GM23338 (cell line): ENCODE measurements at regions not wholly inside any gene's neighbourhood (a gene's known extent, or its start where the extent isn't known, plus 50 kb on each side); places are given as distances from the start of the nearest gene placed in this dataset.
A peak's percentile ranks its signal among the peaks of the same experiment; 100 is the strongest.

Experiments
- ATAC-seq: fragments of 200-7000 bp; cut with Tn5 transposase; 3 replicates; pipeline ENCODE4 v1.9.1; 2020
- DNase-seq: peaks from one replicate; pipeline ENCODE4 v3.0.0-alpha.2; 2015; ENCODE audit warnings: low spot score
- H2AFZ ChIP-seq: fragments of 200-600 bp; sonication (generic); 2 replicates; pipeline ENCODE4 v1.8.0; 2016; ENCODE audit warnings: antibody characterized with exemption, mild to moderate bottlenecking, moderate library complexity
- H3F3A ChIP-seq: fragments of 200-600 bp; sonication (generic); replicated peaks from 2 replicates; pipeline ENCODE4 v1.8.0; 2017; ENCODE audit warnings: antibody characterized with exemption, mixed run types, low read depth
- H3K27ac ChIP-seq: fragments of 200-600 bp; sonication (generic); 2 replicates; pipeline ENCODE4 v1.6.1; 2016; ENCODE audit warnings: low read depth
- H3K27me3 ChIP-seq: fragments of 200-600 bp; sonication (generic); 2 replicates; pipeline ENCODE4 v1.8.0; 2016; ENCODE audit warnings: mild to moderate bottlenecking, mixed run types, moderate library complexity; ENCODE audit not compliant: insufficient read depth
- H3K36me3 ChIP-seq: fragments of 200-600 bp; sonication (generic); 2 replicates; pipeline ENCODE4 v1.8.0; 2016; ENCODE audit warnings: mild to moderate bottlenecking; ENCODE audit not compliant: insufficient read depth
- H3K4me1 ChIP-seq: fragments of 200-600 bp; sonication (generic); 2 replicates; pipeline ENCODE4 v1.8.0; 2016; ENCODE audit warnings: mild to moderate bottlenecking, moderate library complexity; ENCODE audit not compliant: insufficient read depth
- H3K4me2 ChIP-seq: fragments of 200-600 bp; sonication (generic); 2 replicates; pipeline ENCODE4 v1.7.1; 2017; ENCODE audit warnings: mixed run types
- H3K4me3 ChIP-seq: fragments of 200-600 bp; sonication (generic); 2 replicates; pipeline ENCODE4 v1.6.1; 2016; ENCODE audit warnings: mixed run types
- H3K79me2 ChIP-seq: fragments of 200-600 bp; sonication (generic); replicated peaks from 2 replicates; pipeline ENCODE4 v1.8.0; 2017; ENCODE audit warnings: mild to moderate bottlenecking; ENCODE audit not compliant: insufficient read depth
- H3K9me2 ChIP-seq: fragments of 200-600 bp; sonication (generic); 2 replicates; pipeline ENCODE4 v1.8.0; 2017; ENCODE audit not compliant: insufficient read depth
- H4K20me1 ChIP-seq: fragments of 200-600 bp; sonication (generic); replicated peaks from 2 replicates; pipeline ENCODE4 v1.8.0; 2017; ENCODE audit warnings: mild to moderate bottlenecking; ENCODE audit not compliant: insufficient read depth
- H3K27ac Mint-ChIP-seq: 2 replicates; pipeline ENCODE4 v1.8.0; 2020; ENCODE audit warnings: inconsistent platforms, mild to moderate bottlenecking, moderate library complexity, mixed read lengths
- H3K27me3 Mint-ChIP-seq: 3 replicates; pipeline ENCODE4 v1.8.0; 2022; ENCODE audit warnings: low read depth, mild to moderate bottlenecking, moderate library complexity, mixed read lengths, inconsistent platforms; ENCODE audit not compliant: insufficient read depth, poor library complexity
- H3K36me3 Mint-ChIP-seq: 3 replicates; pipeline ENCODE4 v1.8.0; 2021; ENCODE audit warnings: low read depth, mild to moderate bottlenecking, inconsistent platforms, moderate library complexity, mixed read lengths
- H3K4me1 Mint-ChIP-seq: 3 replicates; pipeline ENCODE4 v1.8.0; 2020; ENCODE audit warnings: mild to moderate bottlenecking, inconsistent platforms, mixed read lengths
- H3K4me3 Mint-ChIP-seq: 3 replicates; pipeline ENCODE4 v1.8.0; 2021; ENCODE audit warnings: moderate library complexity, mild to moderate bottlenecking, inconsistent platforms, mixed read lengths
- H3K9me3 Mint-ChIP-seq: 3 replicates; pipeline ENCODE4 v1.8.0; 2020; ENCODE audit warnings: moderate library complexity, mild to moderate bottlenecking, inconsistent platforms, mixed read lengths
- CREB1 ChIP-seq: fragments of 250-450 bp; sonication (Bioruptor Pico); IDR thresholded peaks from 2 replicates; pipeline ENCODE4 v1.5.0; 2020; ENCODE audit warnings: low read depth, mild to moderate bottlenecking, moderate library complexity
- EZH2phosphoT487 ChIP-seq: fragments of 200-600 bp; sonication (generic); IDR thresholded peaks from one replicate; pipeline ENCODE4 v1.8.1; 2018; ENCODE audit warnings: antibody characterized with exemption; ENCODE audit not compliant: unreplicated experiment
- POLR2AphosphoS5 ChIP-seq: IDR thresholded peaks from 2 replicates; pipeline ENCODE4 v1.6.1; 2016; ENCODE audit warnings: antibody characterized with exemption, low read depth
- STAT1 ChIP-seq: IDR thresholded peaks from one replicate; pipeline ENCODE4 v1.6.1; 2016; ENCODE audit warnings: antibody characterized with exemption; ENCODE audit not compliant: unreplicated experiment
- ZNF114 ChIP-seq: fragments of 250-450 bp; sonication (Bioruptor Pico); IDR thresholded peaks from 2 replicates; pipeline ENCODE4 v1.5.0; 2020; ENCODE audit warnings: mild to moderate bottlenecking, moderate library complexity
- TF ChIP-seq, protein P1 (sequence below): IDR thresholded peaks from one replicate; pipeline ENCODE4 v1.6.1; 2018; ENCODE audit warnings: antibody characterized with exemption; ENCODE audit not compliant: unreplicated experiment
- TF ChIP-seq, protein P2 (sequence below), 2 experiments: fragments of 200-600 bp in 1 of 2; sonication (generic) in 1 of 2; conservative IDR thresholded peaks; 2 replicates each; pipeline versions ENCODE4 v1.5.1 to v1.6.1; 2016 to 2017; ENCODE audit warnings: antibody characterized with exemption in 2 of 2, low read depth in 2 of 2, mild to moderate bottlenecking in 2 of 2, moderate library complexity in 1 of 2

DNA sequence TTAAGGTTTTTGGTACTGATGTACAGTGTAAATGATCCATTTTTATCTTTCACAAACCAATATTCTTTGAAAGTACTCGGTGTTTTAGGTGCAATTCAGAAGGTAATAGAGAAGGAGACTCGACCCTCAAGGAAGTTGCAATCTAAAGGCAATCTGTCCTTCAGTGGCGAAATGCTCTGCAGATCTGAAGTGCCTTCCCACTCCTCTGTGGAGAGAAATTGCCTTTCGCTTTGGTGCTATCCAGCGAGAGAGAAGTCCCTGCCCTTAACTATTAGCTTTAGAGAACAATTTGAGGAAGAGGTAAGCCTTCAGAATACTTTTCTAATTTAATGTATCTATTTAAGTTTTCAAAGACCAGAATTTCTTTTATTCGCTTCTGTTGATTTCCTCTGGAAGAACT, 371.8 kb upstream of the FANCL start:
- no peak overlapping the region for H3K4me3 ChIP-seq
- Mint-ChIP-seq H3K27ac (no peak overlapping the region), H3K4me1 (peaks cover 15% of the 10 kb centered on the region; the same call in 2 of the 3 replicates), H3K36me3 (no peaks in the 10 kb centered on the region), H3K9me3 (no peaks in the 10 kb centered on the region), H3K4me3 (no peak overlapping the region), H3K27me3 (no peaks in the 10 kb centered on the region)
- no peak overlapping the region for H3K4me2 ChIP-seq
- DNase-seq, result no peak
- H4K20me1 ChIP-seq, result no peaks in the 10 kb centered on the region
- H3K36me3 ChIP-seq, result no peaks in the 10 kb centered on the region
- no peaks in the 10 kb centered on the region for H3K27me3 ChIP-seq
- no peaks in the 10 kb centered on the region for H3K79me2 ChIP-seq
- H2AFZ ChIP-seq, result no peak overlapping the region
- TF ChIP-seq, protein P1, sequence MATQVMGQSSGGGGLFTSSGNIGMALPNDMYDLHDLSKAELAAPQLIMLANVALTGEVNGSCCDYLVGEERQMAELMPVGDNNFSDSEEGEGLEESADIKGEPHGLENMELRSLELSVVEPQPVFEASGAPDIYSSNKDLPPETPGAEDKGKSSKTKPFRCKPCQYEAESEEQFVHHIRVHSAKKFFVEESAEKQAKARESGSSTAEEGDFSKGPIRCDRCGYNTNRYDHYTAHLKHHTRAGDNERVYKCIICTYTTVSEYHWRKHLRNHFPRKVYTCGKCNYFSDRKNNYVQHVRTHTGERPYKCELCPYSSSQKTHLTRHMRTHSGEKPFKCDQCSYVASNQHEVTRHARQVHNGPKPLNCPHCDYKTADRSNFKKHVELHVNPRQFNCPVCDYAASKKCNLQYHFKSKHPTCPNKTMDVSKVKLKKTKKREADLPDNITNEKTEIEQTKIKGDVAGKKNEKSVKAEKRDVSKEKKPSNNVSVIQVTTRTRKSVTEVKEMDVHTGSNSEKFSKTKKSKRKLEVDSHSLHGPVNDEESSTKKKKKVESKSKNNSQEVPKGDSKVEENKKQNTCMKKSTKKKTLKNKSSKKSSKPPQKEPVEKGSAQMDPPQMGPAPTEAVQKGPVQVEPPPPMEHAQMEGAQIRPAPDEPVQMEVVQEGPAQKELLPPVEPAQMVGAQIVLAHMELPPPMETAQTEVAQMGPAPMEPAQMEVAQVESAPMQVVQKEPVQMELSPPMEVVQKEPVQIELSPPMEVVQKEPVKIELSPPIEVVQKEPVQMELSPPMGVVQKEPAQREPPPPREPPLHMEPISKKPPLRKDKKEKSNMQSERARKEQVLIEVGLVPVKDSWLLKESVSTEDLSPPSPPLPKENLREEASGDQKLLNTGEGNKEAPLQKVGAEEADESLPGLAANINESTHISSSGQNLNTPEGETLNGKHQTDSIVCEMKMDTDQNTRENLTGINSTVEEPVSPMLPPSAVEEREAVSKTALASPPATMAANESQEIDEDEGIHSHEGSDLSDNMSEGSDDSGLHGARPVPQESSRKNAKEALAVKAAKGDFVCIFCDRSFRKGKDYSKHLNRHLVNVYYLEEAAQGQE, result no peak
- TF ChIP-seq ZNF114 (CRISPR knock-in tag) (no peak), EZH2phosphoT487 (no peak), POLR2AphosphoS5 (no peak)
- H3F3A ChIP-seq, result no peaks in the 10 kb centered on the region
- peak overlapping the region; percentile 9; the same call in 1 of the 2 replicates for H3K27ac ChIP-seq
- H3K4me1 ChIP-seq, result no peaks in the 10 kb centered on the region
- H3K9me2 ChIP-seq, result no peaks in the 10 kb centered on the region
- no peak for ATAC-seq

DNA sequence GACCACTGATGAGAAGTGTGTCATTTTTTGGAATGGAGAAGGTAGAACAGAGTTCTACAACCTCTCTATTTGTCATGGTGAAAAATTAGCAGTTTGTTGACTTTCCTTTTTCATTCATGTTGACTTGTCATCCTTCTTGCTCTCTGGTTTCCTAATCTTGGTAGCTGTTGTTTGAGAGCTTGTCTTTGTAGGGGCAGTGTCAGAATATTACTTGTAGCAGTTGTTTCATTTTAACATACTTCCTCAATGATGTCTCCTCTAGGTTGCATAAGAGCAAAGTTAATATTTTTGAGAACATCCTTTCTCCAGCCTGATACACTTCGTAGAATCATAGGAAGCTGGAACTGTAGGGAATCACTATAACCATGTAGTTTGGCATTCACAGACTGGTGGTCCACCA, 368.2 kb upstream of the FANCL start:
- ATAC-seq (no peak), DNase-seq (no peak)
- Mint-ChIP-seq H3K4me1 (peaks cover 12% of the 10 kb centered on the region), H3K27me3 (no peaks in the 10 kb centered on the region), H3K36me3 (no peaks in the 10 kb centered on the region), H3K9me3 (no peaks in the 10 kb centered on the region), H3K4me3 (no peak overlapping the region), H3K27ac (no peak overlapping the region)
- H2AFZ ChIP-seq, result no peak overlapping the region
- H3F3A ChIP-seq, result no peaks in the 10 kb centered on the region
- no peaks in the 10 kb centered on the region for H4K20me1 ChIP-seq
- H3K36me3 ChIP-seq, result no peaks in the 10 kb centered on the region
- H3K4me2 ChIP-seq, result no peak overlapping the region
- no peaks in the 10 kb centered on the region for H3K27me3 ChIP-seq
- no peaks in the 10 kb centered on the region for H3K9me2 ChIP-seq
- TF ChIP-seq EZH2phosphoT487, result no peak
- no peak for TF ChIP-seq STAT1
- TF ChIP-seq CREB1, result no peak
- TF ChIP-seq, protein P2, sequence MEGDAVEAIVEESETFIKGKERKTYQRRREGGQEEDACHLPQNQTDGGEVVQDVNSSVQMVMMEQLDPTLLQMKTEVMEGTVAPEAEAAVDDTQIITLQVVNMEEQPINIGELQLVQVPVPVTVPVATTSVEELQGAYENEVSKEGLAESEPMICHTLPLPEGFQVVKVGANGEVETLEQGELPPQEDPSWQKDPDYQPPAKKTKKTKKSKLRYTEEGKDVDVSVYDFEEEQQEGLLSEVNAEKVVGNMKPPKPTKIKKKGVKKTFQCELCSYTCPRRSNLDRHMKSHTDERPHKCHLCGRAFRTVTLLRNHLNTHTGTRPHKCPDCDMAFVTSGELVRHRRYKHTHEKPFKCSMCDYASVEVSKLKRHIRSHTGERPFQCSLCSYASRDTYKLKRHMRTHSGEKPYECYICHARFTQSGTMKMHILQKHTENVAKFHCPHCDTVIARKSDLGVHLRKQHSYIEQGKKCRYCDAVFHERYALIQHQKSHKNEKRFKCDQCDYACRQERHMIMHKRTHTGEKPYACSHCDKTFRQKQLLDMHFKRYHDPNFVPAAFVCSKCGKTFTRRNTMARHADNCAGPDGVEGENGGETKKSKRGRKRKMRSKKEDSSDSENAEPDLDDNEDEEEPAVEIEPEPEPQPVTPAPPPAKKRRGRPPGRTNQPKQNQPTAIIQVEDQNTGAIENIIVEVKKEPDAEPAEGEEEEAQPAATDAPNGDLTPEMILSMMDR (conservative IDR thresholded peaks at IDR 0.05; ENCODE audit: low read depth in 2 of 2), result no peak
- no peak for TF ChIP-seq ZNF114 (CRISPR knock-in tag)
- no peak overlapping the region for H3K27ac ChIP-seq
- H3K4me3 ChIP-seq, result no peak overlapping the region
- no peaks in the 10 kb centered on the region; the same call in 1 of the 2 replicates for H3K4me1 ChIP-seq
- no peaks in the 10 kb centered on the region for H3K79me2 ChIP-seq
